HG03378 (cell line): ENCODE measurements at regions not wholly inside any gene's neighbourhood (a gene's known extent, or its start where the extent isn't known, plus 50 kb on each side); places are given as distances from the start of the nearest gene placed in this dataset.
"Not testable (repeated sequence)": the region's sequence is repeated elsewhere in the genome, so short reads cannot be mapped to it uniquely, and the experiment has no call there.

Experiments
- ATAC-seq: cut with Tn5 transposase; IDR thresholded peaks from one replicate; pipeline ENCODE4 v1.9.1; 2021; ENCODE audit warnings: mild to moderate bottlenecking, moderate library complexity; ENCODE audit not compliant: unreplicated experiment

DNA sequence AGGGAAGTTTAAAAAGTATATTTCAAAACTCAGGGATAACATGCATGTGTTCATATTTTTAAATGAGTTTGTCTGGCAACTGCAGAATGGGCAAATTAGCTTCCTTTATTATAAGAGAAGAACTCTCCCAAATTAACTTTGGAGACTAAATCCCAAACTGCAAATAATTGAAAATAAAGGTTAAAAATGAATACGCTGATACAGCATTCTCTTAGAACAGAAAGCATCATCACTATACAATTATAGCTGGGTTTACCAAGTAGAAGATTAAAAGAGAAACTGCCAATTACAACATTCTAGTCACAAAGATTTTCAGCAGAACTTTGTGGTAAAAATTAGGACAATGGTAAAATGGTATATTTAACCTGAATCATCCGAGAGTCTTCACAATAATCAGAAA lies 73.3 kb downstream of the OLFM4 start:
- no peak for ATAC-seq

- ATAC-seq: no peak
Observed at GRCh38 chr13:53104136-53104535, 75.5 kb downstream of the OLFM4 start.

- no peak for ATAC-seq
Observed at GRCh38 chr13:53105477-53105876, 76.9 kb downstream of the OLFM4 start.

DNA sequence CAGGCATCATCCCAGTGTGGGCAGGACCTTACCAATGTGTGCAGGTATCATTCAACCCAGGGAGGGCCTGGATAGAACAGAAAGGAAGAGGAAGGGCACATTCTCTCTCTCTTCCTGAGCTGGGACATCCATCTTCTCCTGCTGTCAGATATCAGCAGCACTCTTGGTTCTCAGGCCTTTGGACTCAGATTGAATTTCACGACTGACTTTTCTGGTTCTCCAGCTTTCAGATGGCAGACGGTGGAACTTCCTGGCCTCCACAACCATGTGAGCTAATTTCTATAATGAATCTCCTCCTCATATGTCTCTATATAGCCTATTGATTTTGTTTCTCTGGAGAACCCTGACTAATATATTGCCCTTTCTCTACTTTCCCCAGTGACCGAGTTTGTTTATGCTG lies 77.3 kb downstream of the OLFM4 start:
- no peak for ATAC-seq

DNA sequence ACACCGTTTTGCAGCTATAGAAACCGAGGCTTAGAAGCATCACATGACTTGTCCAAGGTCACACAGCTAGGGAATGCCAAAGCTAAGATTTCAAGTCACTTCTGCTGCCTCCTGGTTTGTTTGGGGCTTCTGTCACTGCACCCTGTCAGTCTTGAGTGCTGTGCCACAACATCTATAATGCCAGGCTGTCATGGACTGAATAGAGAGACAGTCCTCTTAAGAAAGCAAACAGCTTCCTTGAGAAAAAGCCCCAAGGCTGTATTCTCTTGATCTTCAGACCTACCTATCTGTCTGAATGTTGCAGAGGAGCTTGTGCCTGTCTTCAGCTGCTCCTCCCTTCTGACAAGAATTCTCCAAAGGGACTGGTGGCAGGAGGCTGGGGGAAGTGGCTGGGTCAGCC lies 81.6 kb downstream of the OLFM4 start:
- ATAC-seq: no peak

GRCh38 chr13:53110614-53111013 lies 82.0 kb downstream of the OLFM4 start:
- ATAC-seq: no peak

DNA sequence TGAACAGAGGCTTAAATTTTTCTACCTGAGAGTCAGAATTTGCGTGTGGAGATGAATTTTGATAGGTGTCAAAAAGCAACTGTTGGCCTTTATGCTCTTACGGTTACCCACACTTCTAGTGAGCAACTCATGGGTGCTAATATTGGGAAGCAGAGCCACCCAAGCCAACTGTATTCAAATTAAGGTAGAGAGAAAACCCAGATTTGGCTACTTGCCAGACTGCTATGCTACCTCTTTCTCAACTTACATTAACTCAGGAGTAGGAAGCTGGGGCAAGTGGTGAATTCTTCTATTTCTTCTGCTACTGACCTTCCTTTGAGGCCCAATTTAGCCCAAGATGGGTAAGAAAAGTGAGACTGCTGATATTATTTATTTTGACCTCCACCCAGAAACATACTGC lies 83.9 kb downstream of the OLFM4 start:
- ATAC-seq: no peak

DNA sequence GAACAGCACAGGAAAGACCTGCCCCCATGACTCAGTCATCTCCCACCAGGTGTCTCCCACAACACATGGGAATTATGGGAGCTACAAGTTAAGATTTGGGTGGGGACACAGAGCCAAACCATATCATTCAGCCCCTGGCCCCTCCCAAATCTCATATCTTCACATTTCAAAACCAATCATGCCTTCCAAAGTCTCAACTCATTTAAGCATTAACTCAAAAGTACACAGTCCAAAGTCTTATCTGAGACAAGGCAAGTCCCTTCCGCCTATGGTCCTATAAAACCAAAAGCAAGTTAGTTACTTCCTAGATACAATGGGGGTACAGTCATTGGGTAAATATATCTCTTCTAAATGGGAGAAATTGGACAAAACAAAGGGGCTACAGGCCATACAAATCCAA lies 88.4 kb downstream of the OLFM4 start:
- not testable (repeated sequence) for ATAC-seq

- no peak for ATAC-seq
Observed at GRCh38 chr13:53121131-53121773, 92.6 kb downstream of the OLFM4 start.

DNA sequence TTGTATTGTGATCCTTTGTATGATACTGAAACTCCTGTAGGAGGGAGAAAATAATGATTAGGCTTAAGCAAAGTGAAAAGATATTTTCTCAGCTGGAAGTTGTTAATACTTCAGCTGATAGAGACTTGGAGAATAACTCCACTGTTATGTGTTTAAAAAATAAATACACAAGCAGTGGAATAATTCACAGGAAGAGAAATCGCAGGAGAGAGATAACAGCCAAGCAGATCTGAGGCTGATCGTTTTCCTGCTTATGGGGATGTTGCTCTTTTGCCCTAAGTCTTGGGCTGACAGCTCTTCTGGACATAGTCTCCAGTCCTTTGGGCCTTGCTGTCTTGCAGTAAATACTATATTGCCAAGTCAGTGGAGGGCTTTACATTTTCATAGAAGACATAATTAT lies 93.3 kb downstream of the OLFM4 start:
- no peak for ATAC-seq

DNA sequence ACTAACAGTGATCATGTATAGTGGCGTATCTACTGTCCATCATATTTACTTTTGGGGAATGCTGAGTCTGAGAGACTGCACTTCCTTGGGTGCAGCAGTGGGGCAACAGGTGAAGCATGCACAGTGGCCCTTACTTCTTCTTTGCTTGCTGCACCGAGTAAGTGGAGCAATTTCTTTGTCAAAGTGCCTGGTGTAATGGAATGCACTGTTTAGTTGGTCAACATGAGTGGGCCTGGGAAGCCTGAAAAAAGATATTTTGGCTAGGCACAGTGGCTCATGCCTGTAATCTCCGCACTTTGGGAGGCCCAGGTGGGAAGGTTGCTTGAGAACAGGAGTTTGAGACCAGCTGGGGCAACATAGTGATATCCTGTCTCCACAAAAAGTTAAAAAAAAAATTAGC lies 94.9 kb downstream of the OLFM4 start:
- no peak for ATAC-seq

DNA sequence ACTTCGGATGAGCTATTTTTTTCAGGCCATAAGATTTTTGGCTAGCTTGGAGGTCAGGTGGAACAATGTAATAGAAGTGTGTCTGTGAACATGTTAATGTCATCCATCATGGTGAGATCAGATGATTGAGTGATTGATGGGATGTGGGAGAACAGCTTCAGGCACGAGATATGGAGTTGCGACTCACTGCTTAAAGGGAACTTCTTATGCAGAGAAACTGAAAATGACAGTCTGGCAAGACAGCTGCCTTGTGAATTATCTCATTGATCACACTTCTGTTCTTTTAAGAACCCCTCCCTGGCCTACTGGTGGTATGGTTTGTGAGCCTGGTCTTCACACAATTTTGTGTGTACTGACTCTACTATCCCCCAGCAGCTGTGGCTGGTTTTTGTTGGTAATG lies 96.0 kb downstream of the OLFM4 start:
- no peak for ATAC-seq

- no peak for ATAC-seq
Observed at GRCh38 chr13:53126841-53127245, 98.2 kb downstream of the OLFM4 start.

DNA sequence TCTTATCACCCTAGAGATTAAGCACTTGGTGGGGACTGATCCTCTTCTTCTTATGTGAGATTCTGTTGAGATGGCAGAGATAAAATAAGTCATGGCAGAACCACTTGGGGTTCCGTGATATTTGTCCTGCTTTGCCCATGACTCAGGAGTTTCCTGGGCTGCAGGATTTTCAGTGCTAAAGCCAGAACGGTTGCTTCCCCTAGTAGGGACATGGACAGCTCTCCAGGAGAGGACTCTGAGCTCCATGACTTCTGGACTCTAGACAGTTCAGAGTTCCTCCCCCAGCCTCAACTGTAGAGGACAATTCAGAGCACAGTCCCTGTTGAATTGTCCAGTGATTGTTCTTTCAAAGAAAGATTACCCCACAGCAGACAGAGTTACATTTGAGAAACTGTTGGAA lies 98.8 kb downstream of the OLFM4 start:
- ATAC-seq: no peak

- no peak for ATAC-seq
Observed at GRCh38 chr13:53129864-53130393, 101.3 kb downstream of the OLFM4 start.

DNA sequence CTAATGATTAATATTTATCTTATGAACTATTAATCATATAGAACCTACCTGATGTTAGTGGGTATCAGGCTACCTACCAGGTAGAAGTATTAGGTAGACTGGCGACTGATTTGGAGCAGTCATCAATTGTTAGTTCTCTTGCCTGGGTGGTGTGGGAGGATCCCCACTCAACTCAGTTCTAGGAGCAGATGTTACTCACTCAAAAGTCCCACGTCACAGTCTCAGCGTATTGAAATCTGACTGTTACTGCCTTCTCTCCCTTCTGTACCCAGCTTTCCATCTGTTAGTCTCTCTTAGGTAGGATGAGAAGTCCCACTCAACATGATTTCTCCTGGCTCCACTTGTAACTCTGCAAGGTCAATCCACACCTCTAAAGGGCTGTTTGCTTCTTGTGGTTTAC lies 102.7 kb downstream of the OLFM4 start:
- ATAC-seq: no peak

DNA sequence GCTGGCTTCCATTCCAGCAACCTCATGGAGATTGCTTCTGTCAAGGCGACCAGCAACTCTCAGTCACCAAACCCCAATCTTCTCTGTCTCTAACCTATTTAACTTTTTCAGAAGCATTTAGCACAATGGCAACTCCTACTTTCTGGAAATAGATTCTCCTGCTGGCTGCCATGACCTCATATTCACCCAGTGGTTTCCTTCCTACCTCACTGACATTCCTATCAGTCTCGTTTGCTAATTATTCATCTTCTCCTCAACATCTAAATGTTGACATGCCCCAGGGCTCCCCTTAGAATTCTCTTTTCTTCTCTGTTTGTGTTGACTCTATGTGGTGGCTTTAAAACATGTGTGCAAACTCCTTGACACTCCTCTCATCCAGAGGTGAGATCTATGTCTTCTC lies 106.7 kb downstream of the OLFM4 start:
- no peak for ATAC-seq

DNA sequence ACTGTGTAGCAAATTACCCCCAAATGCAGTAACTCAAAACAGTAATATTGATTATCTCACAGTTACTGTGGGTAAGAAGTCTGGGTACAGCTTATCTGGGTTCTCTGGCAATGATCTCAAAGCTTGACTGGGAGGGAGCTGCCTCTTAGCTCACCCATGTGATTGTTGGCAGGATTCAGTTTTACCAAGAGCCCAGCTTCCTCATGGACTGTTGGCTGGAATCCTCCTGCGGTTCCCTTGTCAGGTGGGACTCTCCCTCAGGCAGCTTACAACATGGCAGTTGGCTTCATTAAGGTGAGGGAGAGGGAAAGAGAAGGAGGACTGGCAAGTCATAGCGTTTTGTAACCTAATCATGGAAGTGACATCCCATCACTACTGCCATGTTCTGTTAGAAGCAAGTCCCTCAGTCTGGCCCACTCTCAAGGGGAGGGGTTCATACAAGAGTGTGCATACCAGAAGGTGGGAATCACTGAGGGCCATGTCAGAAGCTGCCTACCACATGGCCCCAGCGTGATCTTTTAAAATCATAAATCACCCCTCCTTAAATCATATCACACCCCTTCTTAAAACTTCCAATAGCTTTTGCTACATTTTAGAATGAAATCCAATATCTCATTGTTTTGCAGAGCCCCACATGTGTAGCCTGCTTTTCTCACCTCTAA lies 108.1 kb downstream of the OLFM4 start:
- ATAC-seq: no peak

DNA sequence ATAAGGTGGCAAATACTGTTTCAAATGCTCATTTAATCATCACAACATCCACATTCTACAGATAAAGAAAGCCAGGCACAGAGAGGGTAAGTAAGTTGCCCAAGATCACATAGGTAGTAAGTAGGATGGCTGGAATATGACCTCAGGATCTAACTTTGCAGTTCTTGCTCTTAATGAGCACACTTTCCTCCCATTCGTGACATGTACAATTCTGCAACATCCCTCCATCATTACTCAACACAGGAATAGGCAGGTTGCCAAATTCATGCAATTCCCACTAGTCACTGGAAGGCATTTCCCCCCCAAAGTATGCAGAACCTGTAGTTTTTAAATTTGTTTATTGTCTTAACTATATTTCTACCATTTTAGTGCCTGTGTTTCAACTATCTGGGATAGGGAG lies 109.2 kb downstream of the OLFM4 start:
- ATAC-seq: no peak

DNA sequence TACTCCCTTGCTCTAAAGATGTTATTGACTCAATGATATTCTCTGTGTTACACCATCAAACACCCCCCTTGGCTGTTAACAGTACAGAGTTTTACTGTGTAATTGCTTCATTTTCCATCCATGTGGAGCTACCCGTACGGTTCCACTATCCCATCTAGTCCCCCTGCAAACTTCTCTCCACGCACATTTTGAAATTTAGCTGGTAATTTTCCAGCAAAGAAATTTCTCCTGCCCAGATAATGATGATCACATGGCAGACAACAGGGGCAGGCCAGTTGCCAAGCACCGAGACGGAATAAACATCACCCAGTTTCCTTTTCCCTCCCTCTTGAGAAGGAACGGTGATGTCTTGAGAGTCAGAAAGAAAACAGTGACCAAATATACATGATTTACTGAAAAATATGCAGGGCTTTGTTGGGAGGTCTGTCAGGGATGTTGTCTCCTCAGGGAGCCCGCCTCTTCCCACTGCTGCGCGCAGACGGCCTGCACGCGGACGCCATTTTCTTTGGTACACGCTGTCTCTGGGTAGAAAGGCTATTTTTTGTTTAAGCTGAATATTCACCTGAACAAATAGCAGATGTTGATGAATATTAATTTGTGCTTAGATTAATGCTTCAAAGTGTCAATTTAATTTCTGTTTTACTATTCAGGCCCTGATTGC lies 109.9 kb downstream of the OLFM4 start:
- ATAC-seq: no peak

DNA sequence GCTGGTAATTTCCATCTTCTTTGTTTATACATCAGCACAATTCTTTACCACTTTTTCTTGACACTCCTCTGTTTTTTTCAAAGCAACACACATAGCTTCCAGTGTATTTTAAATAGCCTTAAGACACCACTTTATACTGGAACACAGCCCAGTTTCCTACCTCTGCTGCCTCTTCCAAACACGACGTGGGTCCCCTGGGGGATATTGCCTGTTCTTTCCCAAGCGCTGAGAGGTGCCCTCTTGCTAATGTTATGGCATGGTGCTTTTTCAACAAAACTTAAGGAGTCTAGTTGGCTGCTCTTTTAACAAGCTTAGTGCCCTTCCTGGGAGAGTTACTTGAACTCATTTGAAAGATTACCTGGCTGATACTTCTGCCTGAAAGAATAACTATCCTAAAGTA lies 112.7 kb downstream of the OLFM4 start:
- ATAC-seq: no peak

DNA sequence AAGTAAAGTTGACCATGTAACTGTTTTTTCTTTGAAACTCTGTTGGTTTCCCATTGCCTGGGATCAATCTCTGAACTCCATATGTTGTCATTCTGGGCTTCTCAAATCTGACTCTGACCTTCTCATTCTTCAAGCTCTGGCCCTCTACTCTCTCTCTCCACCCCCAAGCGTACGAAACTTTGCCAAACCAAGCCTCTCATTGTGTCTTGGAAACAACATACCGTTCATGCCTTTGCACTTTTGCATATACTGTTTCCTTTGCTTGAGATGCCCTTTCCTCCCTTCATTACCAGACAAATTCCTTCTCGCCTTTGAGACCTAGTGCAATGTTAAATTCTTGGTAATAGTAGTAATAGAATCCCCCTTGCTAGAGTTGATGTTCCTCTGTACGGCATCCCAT lies 113.7 kb downstream of the OLFM4 start:
- ATAC-seq: no peak
